Body of pancreas (tissue), 4 donors: ENCODE measurements at regions not wholly inside any gene's neighbourhood (a gene's known extent, or its start where the extent isn't known, plus 50 kb on each side); places are given as distances from the start of the nearest gene placed in this dataset.
A peak's percentile ranks its signal among the peaks of the same experiment; 100 is the strongest.

Experiments used
- ATAC-seq: fragments of 150-250 bp; one replicate; pipeline ENCODE4 v1.9.1; 2016
- DNase-seq, 4 donors: peaks; one replicate each; pipeline ENCODE4 v3.0.0-alpha.2; 2019
- H3K27ac ChIP-seq, 4 donors: fragments of 200-600 bp; sonication (generic); 1 replicate in 3 of 4; 2 replicates in 1 of 4; pipeline versions ENCODE4 v1.5.1 to v1.6.1; 2016 to 2019; ENCODE audit warnings: mild to moderate bottlenecking in 1 of 4, mixed read lengths in 1 of 4, moderate library complexity in 1 of 4
- H3K27me3 ChIP-seq, 2 donors: fragments of 200-600 bp; sonication (generic); one replicate each; pipeline ENCODE4 v1.6.0; 2016; ENCODE audit warnings: mild to moderate bottlenecking in 1 of 2
- H3K36me3 ChIP-seq, 2 donors: fragments of 200-600 bp; sonication (generic); replicated peaks in 1 of 2; 2 replicates each; pipeline ENCODE4 v1.5.1; 2016; ENCODE audit warnings: low read depth in 2 of 2; ENCODE audit not compliant: insufficient read depth in 1 of 2
- H3K4me1 ChIP-seq: fragments of 200-600 bp; sonication (generic); one replicate; pipeline ENCODE4 v1.6.0; 2016
- H3K4me3 ChIP-seq, 2 donors: fragments of 200-600 bp; sonication (generic); 1 replicate in 1 of 2; 2 replicates in 1 of 2; pipeline ENCODE4 v1.5.1; 2016 to 2019
- H3K9me3 ChIP-seq, 3 donors: fragments of 200-600 bp; sonication (generic); 1 replicate in 2 of 3; 2 replicates in 1 of 3; pipeline ENCODE4 v1.5.1; 2016
- POLR2A ChIP-seq, 3 donors: fragments of 450-650 bp; IDR thresholded peaks; one replicate each; pipeline ENCODE4 v1.6.1; 2016; ENCODE audit warnings: antibody characterized with exemption in 3 of 3, mild to moderate bottlenecking in 2 of 3
- WGBS, 2 donors: methylation state at CpG; one replicate each; pipeline ENCODE4 v1.1.5; 2017; 5-methylcytosine and 5-hydroxymethylcytosine counted together
- intact Hi-C: fragments of 100-400 bp; cut with DNase I; formaldehyde crosslinking; loops from one replicate; pipeline ENCODE4 v1.15.1; 2023
- TF ChIP-seq, protein P1 (sequence below), 7 experiments: fragments of 450-650 bp in 4 of 7; fragments of 200-600 bp in 3 of 7; sonication (generic) in 3 of 7; IDR thresholded peaks; one replicate each; pipeline ENCODE4 v1.5.1; 2016 to 2019; ENCODE audit warnings: antibody characterized with exemption in 7 of 7

DNA sequence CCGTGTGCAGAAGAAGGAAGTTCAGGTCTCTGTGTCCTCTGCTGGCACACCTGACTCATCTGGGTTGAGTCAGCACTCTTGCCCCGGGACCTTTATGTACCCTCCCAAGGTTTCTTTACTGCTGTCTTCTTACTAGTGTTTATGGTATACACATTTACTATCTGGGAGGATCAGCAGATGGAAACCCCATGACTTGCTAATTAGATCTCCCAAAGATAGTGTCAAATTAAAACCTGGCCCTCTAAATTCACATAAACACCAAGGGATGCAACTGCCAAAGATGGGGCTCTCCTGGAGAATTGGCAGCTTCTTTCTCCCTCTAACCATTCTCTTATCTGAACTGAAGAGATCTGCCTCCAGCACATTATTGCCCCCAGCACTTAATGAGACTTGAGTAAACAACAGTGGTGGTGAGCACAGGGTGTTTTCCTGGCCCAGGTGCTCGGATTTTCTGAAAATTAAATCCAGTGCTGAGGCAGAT is 718.1 kb upstream of the SOX9 start:
- Histone ChIP-seq H3K9me3 (no peaks in the 10 kb centered on the region), H3K36me3 (no peaks in the 10 kb centered on the region), H3K4me1 (no peaks in the 10 kb centered on the region), H3K27me3 (no peaks in the 10 kb centered on the region), H3K4me3 (no peak overlapping the region), H3K27ac (no peak overlapping the region)
- TF ChIP-seq, protein P1, sequence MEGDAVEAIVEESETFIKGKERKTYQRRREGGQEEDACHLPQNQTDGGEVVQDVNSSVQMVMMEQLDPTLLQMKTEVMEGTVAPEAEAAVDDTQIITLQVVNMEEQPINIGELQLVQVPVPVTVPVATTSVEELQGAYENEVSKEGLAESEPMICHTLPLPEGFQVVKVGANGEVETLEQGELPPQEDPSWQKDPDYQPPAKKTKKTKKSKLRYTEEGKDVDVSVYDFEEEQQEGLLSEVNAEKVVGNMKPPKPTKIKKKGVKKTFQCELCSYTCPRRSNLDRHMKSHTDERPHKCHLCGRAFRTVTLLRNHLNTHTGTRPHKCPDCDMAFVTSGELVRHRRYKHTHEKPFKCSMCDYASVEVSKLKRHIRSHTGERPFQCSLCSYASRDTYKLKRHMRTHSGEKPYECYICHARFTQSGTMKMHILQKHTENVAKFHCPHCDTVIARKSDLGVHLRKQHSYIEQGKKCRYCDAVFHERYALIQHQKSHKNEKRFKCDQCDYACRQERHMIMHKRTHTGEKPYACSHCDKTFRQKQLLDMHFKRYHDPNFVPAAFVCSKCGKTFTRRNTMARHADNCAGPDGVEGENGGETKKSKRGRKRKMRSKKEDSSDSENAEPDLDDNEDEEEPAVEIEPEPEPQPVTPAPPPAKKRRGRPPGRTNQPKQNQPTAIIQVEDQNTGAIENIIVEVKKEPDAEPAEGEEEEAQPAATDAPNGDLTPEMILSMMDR (IDR thresholded peaks at IDR 0.05) = no peak
- TF ChIP-seq POLR2A (IDR thresholded peaks at IDR 0.05) = no peak
- no peak for ATAC-seq
- DNase-seq = peak in 1 of 4 donors; percentile 5
- intact Hi-C loops = no loop called here
- 77 to 78% methylated on average over 3 of the region's 3 CpGs for WGBS, 2 donors

DNA sequence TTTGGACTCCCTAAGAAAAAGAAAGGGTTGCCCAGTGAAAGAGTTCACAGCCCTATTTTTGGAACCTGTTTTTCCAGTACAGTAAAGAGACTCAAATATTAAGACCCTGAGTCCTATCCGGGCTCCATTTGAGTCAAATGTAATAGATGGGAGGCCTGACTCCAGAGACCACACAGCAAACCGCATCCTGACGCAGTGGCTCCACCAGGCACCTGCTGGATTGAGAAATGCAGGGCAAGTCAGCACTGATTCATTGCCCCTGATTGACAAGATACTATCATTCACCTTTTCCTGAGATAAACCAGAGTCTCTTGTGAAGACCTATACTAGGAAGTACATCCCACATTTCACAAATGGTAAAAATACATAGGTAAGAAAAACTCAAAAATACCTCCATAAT is 715.7 kb upstream of the SOX9 start:
- ATAC-seq = no peak
- TF ChIP-seq, protein P1 (IDR thresholded peaks at IDR 0.05) = no peak
- no peak for TF ChIP-seq POLR2A (IDR thresholded peaks at IDR 0.05)
- WGBS, 2 donors = 75 to 82% methylated on average over 3 of the region's 3 CpGs
- no peaks in the 10 kb centered on the region for H3K4me1 ChIP-seq
- no peak for DNase-seq
- H3K27me3 ChIP-seq = no peaks in the 10 kb centered on the region
- intact Hi-C loops = no loop called here
- H3K9me3 ChIP-seq = no peaks in the 10 kb centered on the region
- H3K4me3 ChIP-seq = no peak overlapping the region
- H3K27ac ChIP-seq = no peak overlapping the region
- H3K36me3 ChIP-seq = no peaks in the 10 kb centered on the region

DNA sequence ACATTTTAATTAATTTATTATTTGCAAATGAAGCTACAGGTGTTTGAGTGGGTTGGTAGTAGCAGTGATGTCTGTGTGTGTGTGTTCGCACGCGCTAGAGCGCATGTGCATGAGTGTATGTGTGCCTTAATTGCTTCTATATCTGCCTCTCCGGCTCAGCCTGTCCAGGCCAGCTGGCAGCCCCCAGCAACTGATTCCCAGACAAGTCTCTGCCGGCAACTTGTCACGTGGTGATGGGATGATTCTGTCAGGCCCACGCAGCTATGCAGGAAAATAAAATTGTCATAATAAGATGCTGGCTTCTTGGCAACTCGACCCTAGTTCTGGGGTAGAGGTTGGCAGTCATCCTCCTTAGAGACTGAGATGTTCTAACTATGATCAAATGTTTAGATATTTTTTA is 712.8 kb upstream of the SOX9 start:
- DNase-seq (no peak), ATAC-seq (no peak)
- Histone ChIP-seq H3K4me3 (no peak overlapping the region), H3K27me3 (no peaks in the 10 kb centered on the region), H3K27ac (no peak overlapping the region), H3K4me1 (no peaks in the 10 kb centered on the region), H3K9me3 (no peaks in the 10 kb centered on the region), H3K36me3 (no peaks in the 10 kb centered on the region)
- TF ChIP-seq, protein P1 (IDR thresholded peaks at IDR 0.05) = no peak
- TF ChIP-seq POLR2A (IDR thresholded peaks at IDR 0.05) = no peak
- WGBS, 2 donors = 73 to 74% methylated on average over 9 of the region's 9 CpGs
- intact Hi-C loops = no loop called here

DNA sequence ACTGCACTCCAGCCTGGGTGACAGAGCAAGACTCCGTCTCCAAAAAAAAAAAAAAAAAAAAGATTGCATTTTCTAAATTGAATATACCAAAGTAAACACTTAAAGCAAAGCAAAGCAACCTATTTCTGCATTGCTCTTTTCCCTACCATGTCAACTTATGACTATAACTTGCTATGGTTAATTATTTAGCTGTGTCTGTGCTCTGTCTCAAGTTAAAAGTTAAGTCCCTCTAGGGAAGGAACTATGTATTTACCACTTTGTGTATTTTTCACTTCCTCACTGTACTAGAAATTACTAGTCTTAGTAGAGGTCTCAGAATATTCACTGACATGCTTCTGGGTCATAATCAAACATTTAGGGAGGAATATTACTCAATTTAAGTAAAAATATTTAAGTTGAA is 711.7 kb upstream of the SOX9 start:
- 85 to 92% methylated on average over 1 of the region's 1 CpG for WGBS, 2 donors
- TF ChIP-seq, protein P1 (IDR thresholded peaks at IDR 0.05) = no peak
- TF ChIP-seq POLR2A (IDR thresholded peaks at IDR 0.05) = no peak
- no peak for ATAC-seq

DNA sequence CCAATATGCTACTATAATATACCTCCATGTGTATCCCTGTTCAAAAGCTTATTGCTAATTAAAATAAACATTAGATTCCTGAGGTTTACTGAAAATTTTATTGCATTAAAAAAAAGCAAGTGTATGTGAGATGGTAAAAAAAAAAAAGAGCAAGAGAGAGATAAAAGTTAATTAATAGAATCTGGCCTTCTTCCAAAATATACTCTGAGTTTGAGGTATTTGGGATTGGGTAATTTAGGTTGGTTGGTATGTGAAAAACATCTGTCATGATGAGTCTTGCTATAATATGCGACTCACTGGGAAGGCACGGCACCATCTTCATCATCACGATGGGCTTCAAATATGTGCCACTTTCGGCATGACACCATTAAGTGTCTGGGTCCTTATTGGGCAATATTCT is 711.1 kb upstream of the SOX9 start:
- no peaks in the 10 kb centered on the region for H3K27me3 ChIP-seq
- no peaks in the 10 kb centered on the region for H3K9me3 ChIP-seq
- no peak for DNase-seq
- intact Hi-C loops = no loop called here
- ATAC-seq = no peak
- 85 to 86% methylated on average over 4 of the region's 4 CpGs for WGBS, 2 donors
- TF ChIP-seq, protein P1 (IDR thresholded peaks at IDR 0.05) = no peak
- TF ChIP-seq POLR2A (IDR thresholded peaks at IDR 0.05) = no peak
- H3K4me1 ChIP-seq = no peaks in the 10 kb centered on the region
- H3K4me3 ChIP-seq = no peak overlapping the region
- H3K36me3 ChIP-seq = no peaks in the 10 kb centered on the region
- no peak overlapping the region for H3K27ac ChIP-seq

More for the DNA sequence above, 711.7 kb upstream of the SOX9 start:
- intact Hi-C loops = no loop called here
- H3K27ac ChIP-seq = no peak overlapping the region
- no peak for DNase-seq
- no peaks in the 10 kb centered on the region for H3K36me3 ChIP-seq
- H3K4me3 ChIP-seq = no peak overlapping the region
- H3K9me3 ChIP-seq = no peaks in the 10 kb centered on the region
- H3K27me3 ChIP-seq = no peaks in the 10 kb centered on the region
- H3K4me1 ChIP-seq = no peaks in the 10 kb centered on the region
